HG03457 (cell line): ENCODE measurements at regions not wholly inside any gene's neighbourhood (a gene's known extent, or its start where the extent isn't known, plus 50 kb on each side); places are given as distances from the start of the nearest gene placed in this dataset.
"Not testable (repeated sequence)": the region's sequence is repeated elsewhere in the genome, so short reads cannot be mapped to it uniquely, and the experiment has no call there.

ENCODE experiments used
- ATAC-seq: cut with Tn5 transposase; IDR thresholded peaks from one replicate; pipeline ENCODE4 v1.9.1; 2021; ENCODE audit warnings: moderate number of reproducible peaks; ENCODE audit not compliant: unreplicated experiment

GRCh38 chr2:89831641-89832498 lies 1140.4 kb downstream of the RPIA start:
- no peak for ATAC-seq

GRCh38 chr2:89833116-89833779 lies 1141.8 kb downstream of the RPIA start:
- peak; percentile 50 for ATAC-seq

- no peak for ATAC-seq
These were observed 1142.3 kb downstream of the RPIA start for GRCh38 chr2:89833780-89834117.

- ATAC-seq: no peak
These were observed 1142.8 kb downstream of the RPIA start for GRCh38 chr2:89834306-89834705.

- ATAC-seq: peak; percentile 37
These were observed 1144.9 kb downstream of the RPIA start for GRCh38 chr2:89836326-89836725.

- peak; percentile 22 for ATAC-seq
These were observed 1146.6 kb downstream of the RPIA start for GRCh38 chr2:89837962-89838625.

- ATAC-seq: peak; percentile 27
These were observed 1148.7 kb downstream of the RPIA start for GRCh38 chr2:89840175-89840574.

- not testable (repeated sequence) for ATAC-seq
These were observed 1149.5 kb downstream of the RPIA start for GRCh38 chr2:89840781-89841475.

GRCh38 chr2:89841476-89841840 lies 1150.0 kb downstream of the RPIA start:
- no peak for ATAC-seq

GRCh38 chr2:89842180-89842908 lies 1150.9 kb downstream of the RPIA start:
- no peak for ATAC-seq

- no peak for ATAC-seq
These were observed 1152.9 kb downstream of the RPIA start for GRCh38 chr2:89844221-89844943.

- ATAC-seq: no peak
These were observed 1154.1 kb downstream of the RPIA start for GRCh38 chr2:89845532-89845931.

- no peak for ATAC-seq
These were observed 1156.6 kb downstream of the RPIA start for GRCh38 chr2:89848114-89848513.

- ATAC-seq: no peak
These were observed 1157.4 kb downstream of the RPIA start for GRCh38 chr2:89848763-89849368.

GRCh38 chr2:89849731-89850130 lies 1158.3 kb downstream of the RPIA start:
- ATAC-seq: no peak

GRCh38 chr2:89850481-89850880 lies 1159.0 kb downstream of the RPIA start:
- no peak for ATAC-seq

- ATAC-seq: no peak
These were observed 1159.6 kb downstream of the RPIA start for GRCh38 chr2:89850881-89851582.

GRCh38 chr2:89851583-89851905 lies 1160.1 kb downstream of the RPIA start:
- ATAC-seq: no peak

GRCh38 chr2:89853427-89853826 lies 1162.0 kb downstream of the RPIA start:
- not testable (repeated sequence) for ATAC-seq
